HL-60 (cell line): ENCODE measurements at regions not wholly inside any gene's neighbourhood (a gene's known extent, or its start where the extent isn't known, plus 50 kb on each side); places are given as distances from the start of the nearest gene placed in this dataset.

Source experiments
- GABPA ChIP-seq: IDR thresholded peaks from 2 replicates; pipeline ENCODE4 v1.6.1; 2012; ENCODE audit warnings: low read depth
- POLR2AphosphoS5 ChIP-seq: IDR thresholded peaks from 2 replicates; pipeline ENCODE4 v1.6.1; 2012; ENCODE audit warnings: low read depth
- TF ChIP-seq, protein P1 (sequence below): IDR thresholded peaks from one replicate; pipeline ENCODE4 v1.5.1; 2011; ENCODE audit warnings: low read length, control low read depth, inconsistent platforms; ENCODE audit not compliant: insufficient read depth

DNA sequence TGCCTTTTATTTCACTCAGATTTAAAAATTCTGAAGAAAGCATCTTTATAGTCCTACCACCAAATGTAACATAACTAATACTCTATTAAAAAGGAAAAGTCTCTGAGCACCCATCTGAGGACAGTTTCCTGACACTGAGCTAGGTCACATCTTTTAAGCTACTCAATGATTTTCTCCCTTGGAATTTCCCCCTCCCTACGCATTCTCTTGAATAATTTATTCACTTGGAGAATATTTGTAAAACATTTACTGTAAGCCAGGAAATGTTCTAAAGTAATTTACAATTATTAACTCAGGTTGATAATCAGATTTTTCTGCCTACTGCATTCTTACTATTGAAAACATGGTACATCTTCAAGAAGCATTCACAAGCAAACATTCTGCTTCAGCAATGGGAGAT is 297.2 kb upstream of the VSTM2A start:
- TF ChIP-seq, protein P1, sequence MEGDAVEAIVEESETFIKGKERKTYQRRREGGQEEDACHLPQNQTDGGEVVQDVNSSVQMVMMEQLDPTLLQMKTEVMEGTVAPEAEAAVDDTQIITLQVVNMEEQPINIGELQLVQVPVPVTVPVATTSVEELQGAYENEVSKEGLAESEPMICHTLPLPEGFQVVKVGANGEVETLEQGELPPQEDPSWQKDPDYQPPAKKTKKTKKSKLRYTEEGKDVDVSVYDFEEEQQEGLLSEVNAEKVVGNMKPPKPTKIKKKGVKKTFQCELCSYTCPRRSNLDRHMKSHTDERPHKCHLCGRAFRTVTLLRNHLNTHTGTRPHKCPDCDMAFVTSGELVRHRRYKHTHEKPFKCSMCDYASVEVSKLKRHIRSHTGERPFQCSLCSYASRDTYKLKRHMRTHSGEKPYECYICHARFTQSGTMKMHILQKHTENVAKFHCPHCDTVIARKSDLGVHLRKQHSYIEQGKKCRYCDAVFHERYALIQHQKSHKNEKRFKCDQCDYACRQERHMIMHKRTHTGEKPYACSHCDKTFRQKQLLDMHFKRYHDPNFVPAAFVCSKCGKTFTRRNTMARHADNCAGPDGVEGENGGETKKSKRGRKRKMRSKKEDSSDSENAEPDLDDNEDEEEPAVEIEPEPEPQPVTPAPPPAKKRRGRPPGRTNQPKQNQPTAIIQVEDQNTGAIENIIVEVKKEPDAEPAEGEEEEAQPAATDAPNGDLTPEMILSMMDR: no peak
- TF ChIP-seq GABPA: no peak
- no peak for TF ChIP-seq POLR2AphosphoS5
